H1 (cell line): ENCODE measurements at regions not wholly inside any gene's neighbourhood (a gene's known extent, or its start where the extent isn't known, plus 50 kb on each side); places are given as distances from the start of the nearest gene placed in this dataset.

Experiments
- CTCF ChIA-PET: fragments of 300-600 bp; sonication (Branson Sonifier 250); formaldehyde crosslinking; loops from one replicate; lab custom pipeline; 2021; ENCODE audit not compliant: partially characterized antibody; lab: Charles Lee
- POLR2A ChIA-PET: fragments of 300-600 bp; sonication (Branson Sonifier 250); formaldehyde crosslinking; loops from one replicate; lab custom pipeline; 2021; ENCODE audit warnings: inconsistent platforms; ENCODE audit not compliant: partially characterized antibody; lab: Charles Lee
- DNase-seq, 2 experiments: peaks; one replicate each; pipeline versions ENCODE4 v3.0.0 to v3.0.0-alpha.2; 2010 to 2022; ENCODE audit warnings: low spot score in 2 of 2, low read depth in 1 of 2, mixed read lengths in 1 of 2
- FAIRE-seq: peaks from 2 replicates; lab custom pipeline; 2011; peaks lifted over from hg19 to GRCh38; lab: Jason Lieb, UNC
- H2AFZ ChIP-seq: 2 replicates; pipeline ENCODE4 v1.8.1; 2012; ENCODE audit warnings: low read length, inconsistent platforms
- H2AK5ac ChIP-seq: 2 replicates; pipeline ENCODE4 v1.6.1; 2013; ENCODE audit warnings: low read depth, low read length
- H2BK120ac ChIP-seq: replicated peaks from 2 replicates; pipeline ENCODE3; 2013; ENCODE audit warnings: low read depth, low read length, inconsistent platforms
- H2BK12ac ChIP-seq: 2 replicates; pipeline ENCODE4 v1.6.1; 2013; ENCODE audit warnings: low read depth, low read length
- H2BK15ac ChIP-seq: 2 replicates; pipeline ENCODE4 v1.6.1; 2013; ENCODE audit warnings: low read length
- H2BK20ac ChIP-seq: 2 replicates; pipeline ENCODE4 v1.6.1; 2013; ENCODE audit warnings: low read length
- H2BK5ac ChIP-seq: 2 replicates; pipeline ENCODE4 v1.6.1; 2013; ENCODE audit warnings: low read depth, low read length
- H3K14ac ChIP-seq: 2 replicates; pipeline ENCODE4 v1.6.1; 2013; ENCODE audit warnings: inconsistent platforms; ENCODE audit not compliant: insufficient read length
- H3K18ac ChIP-seq: 2 replicates; pipeline ENCODE4 v1.6.1; 2013; ENCODE audit warnings: low read length; ENCODE audit errors: extremely low read depth
- H3K23ac ChIP-seq: 2 replicates; pipeline ENCODE4 v1.6.1; 2013; ENCODE audit warnings: inconsistent platforms; ENCODE audit not compliant: insufficient read length
- H3K23me2 ChIP-seq: 2 replicates; pipeline ENCODE4 v1.6.1; 2013; ENCODE audit warnings: low read depth, low read length
- H3K27ac ChIP-seq: 2 replicates; pipeline ENCODE4 v1.6.1; 2011; ENCODE audit warnings: low read depth, low read length, inconsistent platforms
- H3K27me3 ChIP-seq, 4 experiments: replicated peaks in 1 of 4; 1 replicate in 1 of 4; 2 replicates in 3 of 4; pipeline versions ENCODE4 v1.6.1 to v1.8.1; 2011 to 2013; ENCODE audit warnings: low read length in 3 of 4, mild to moderate bottlenecking in 3 of 4, inconsistent platforms in 2 of 4, mixed read lengths in 2 of 4, moderate library complexity in 1 of 4; ENCODE audit not compliant: control insufficient read depth in 3 of 4, insufficient read depth in 3 of 4; ENCODE audit errors: extremely low read depth in 1 of 4
- H3K36me3 ChIP-seq, 4 experiments: 2 replicates each; pipeline versions ENCODE4 v1.6.1 to v1.8.1; 2011 to 2013; ENCODE audit warnings: mild to moderate bottlenecking in 4 of 4, low read length in 3 of 4, moderate library complexity in 2 of 4, control low read depth in 1 of 4, inconsistent platforms in 1 of 4; ENCODE audit not compliant: insufficient read depth in 4 of 4, control insufficient read depth in 2 of 4
- H3K4ac ChIP-seq: replicated peaks from 2 replicates; pipeline ENCODE3; 2013; ENCODE audit warnings: low read length, low read depth, mixed read lengths, inconsistent platforms; ENCODE audit not compliant: insufficient read length
- H3K4me1 ChIP-seq, 4 experiments: replicated peaks in 1 of 4; 1 replicate in 1 of 4; 2 replicates in 3 of 4; pipeline versions ENCODE4 v1.6.1 to v1.8.1; 2011 to 2013; ENCODE audit warnings: low read length in 3 of 4, inconsistent platforms in 2 of 4, mixed read lengths in 1 of 4; ENCODE audit not compliant: insufficient read depth in 4 of 4, control insufficient read depth in 3 of 4
- H3K4me2 ChIP-seq, 2 experiments: 2 replicates each; pipeline versions ENCODE4 v1.6.1 to v1.8.1; 2011 to 2013; ENCODE audit warnings: low read depth in 2 of 2, low read length in 2 of 2, control low read depth in 1 of 2, inconsistent platforms in 1 of 2, mild to moderate bottlenecking in 1 of 2; ENCODE audit not compliant: insufficient read depth in 1 of 2
- H3K4me3 ChIP-seq, 4 experiments: fragments of 200-600, 300-600 bp in 1 of 4; sonication (generic), shearing (Covaris generic), sonication (Bioruptor Twin) in 1 of 4; 2 replicates each; pipeline versions ENCODE4 v1.5.1 to v1.8.1; 2011 to 2016; ENCODE audit warnings: low read length in 4 of 4, low read depth in 3 of 4, control low read depth in 2 of 4, inconsistent platforms in 2 of 4, mild to moderate bottlenecking in 2 of 4, mixed read lengths in 1 of 4, moderate library complexity in 1 of 4; ENCODE audit not compliant: insufficient read depth in 2 of 4; ENCODE audit errors: extremely low read depth in 1 of 4
- H3K56ac ChIP-seq: replicated peaks from 2 replicates; pipeline ENCODE3; 2013; ENCODE audit warnings: low read depth, mild to moderate bottlenecking, mixed read lengths, low read length, inconsistent platforms; ENCODE audit not compliant: insufficient read length
- H3K79me1 ChIP-seq: 2 replicates; pipeline ENCODE4 v1.6.1; 2013; ENCODE audit warnings: low read depth, low read length, control low read depth
- H3K79me2 ChIP-seq, 2 experiments: 2 replicates each; pipeline versions ENCODE4 v1.6.1 to v1.8.1; 2012 to 2013; ENCODE audit warnings: low read length in 2 of 2, mild to moderate bottlenecking in 2 of 2, inconsistent platforms in 1 of 2; ENCODE audit not compliant: insufficient read depth in 2 of 2, control insufficient read depth in 1 of 2
- H3K9ac ChIP-seq, 4 experiments: replicated peaks in 1 of 4; 1 replicate in 1 of 4; 2 replicates in 3 of 4; pipeline versions ENCODE4 v1.6.1 to v1.8.1; 2011 to 2013; ENCODE audit warnings: low read depth in 3 of 4, low read length in 3 of 4, control low read depth in 2 of 4, mild to moderate bottlenecking in 2 of 4, moderate library complexity in 2 of 4, inconsistent platforms in 1 of 4; ENCODE audit errors: extremely low read depth in 1 of 4
- H3K9me3 ChIP-seq, 2 experiments: 2 replicates each; pipeline versions ENCODE4 v1.6.1 to v1.8.1; 2012 to 2013; ENCODE audit warnings: mild to moderate bottlenecking in 2 of 2, moderate library complexity in 2 of 2, control low read depth in 1 of 2, inconsistent platforms in 1 of 2, low read depth in 1 of 2, low read length in 1 of 2, mixed read lengths in 1 of 2; ENCODE audit not compliant: insufficient read depth in 2 of 2
- H4K20me1 ChIP-seq, 2 experiments: replicated peaks in 1 of 2; 2 replicates each; pipeline versions ENCODE3 to v1.8.1; 2011 to 2013; ENCODE audit warnings: inconsistent platforms in 2 of 2, low read length in 2 of 2, mild to moderate bottlenecking in 1 of 2; ENCODE audit not compliant: insufficient read depth in 2 of 2, control insufficient read depth in 1 of 2
- H4K5ac ChIP-seq: 2 replicates; pipeline ENCODE4 v1.6.1; 2013; ENCODE audit warnings: low read length, low read depth, mixed read lengths, inconsistent platforms; ENCODE audit not compliant: insufficient read length
- H4K8ac ChIP-seq: 2 replicates; pipeline ENCODE4 v1.8.0; 2013; ENCODE audit warnings: mild to moderate bottlenecking, moderate library complexity, low read length, inconsistent platforms; ENCODE audit not compliant: insufficient read depth; ENCODE audit errors: extremely low read depth
- H4K91ac ChIP-seq: replicated peaks from 2 replicates; pipeline ENCODE3; 2013; ENCODE audit warnings: low read length, mixed read lengths, inconsistent platforms; ENCODE audit not compliant: insufficient read length
- BCL11A ChIP-seq, 2 experiments: IDR thresholded peaks; one replicate each; pipeline ENCODE4 v1.6.1; 2011; ENCODE audit warnings: low read depth in 2 of 2, low read length in 2 of 2, mild to moderate bottlenecking in 2 of 2
- CREB1 ChIP-seq: IDR thresholded peaks from 2 replicates; pipeline ENCODE4 v1.6.1; 2012; ENCODE audit warnings: inconsistent platforms
- EP300 ChIP-seq, 2 experiments: IDR thresholded peaks; 1 replicate in 1 of 2; 2 replicates in 1 of 2; pipeline ENCODE4 v1.6.1; 2011 to 2012; ENCODE audit warnings: low read depth in 2 of 2, low read length in 2 of 2, mild to moderate bottlenecking in 2 of 2, borderline replicate concordance in 1 of 2, inconsistent platforms in 1 of 2, moderate library complexity in 1 of 2
- GABPA ChIP-seq: IDR thresholded peaks from 2 replicates; pipeline ENCODE4 v1.6.1; 2011; ENCODE audit warnings: mild to moderate bottlenecking, low read length, moderate library complexity, borderline replicate concordance; ENCODE audit not compliant: insufficient read depth
- HDAC2 ChIP-seq, 2 experiments: fragments of 300-600 bp in 1 of 2; sonication (generic) in 1 of 2; IDR thresholded peaks; 2 replicates each; pipeline ENCODE4 v1.6.1; 2011 to 2012; ENCODE audit warnings: low read depth in 2 of 2, low read length in 2 of 2, mild to moderate bottlenecking in 2 of 2, moderate library complexity in 2 of 2, borderline replicate concordance in 1 of 2, inconsistent platforms in 1 of 2
- MAFK ChIP-seq: IDR thresholded peaks from 2 replicates; pipeline ENCODE4 v1.6.1; 2012; ENCODE audit warnings: low read depth, mild to moderate bottlenecking, improper control_type of control experiment, low read length
- RBBP5 ChIP-seq: IDR thresholded peaks from 2 replicates; pipeline ENCODE4 v1.7.1; 2012; ENCODE audit warnings: low read depth, mild to moderate bottlenecking, inconsistent platforms, low read length, moderate library complexity, borderline replicate concordance
- SIN3A ChIP-seq, 2 experiments: IDR thresholded peaks in 1 of 2; conservative IDR thresholded peaks in 1 of 2; 2 replicates each; pipeline ENCODE4 v1.6.1; 2011 to 2012; ENCODE audit warnings: low read length in 2 of 2, improper control_type of control experiment in 1 of 2, low read depth in 1 of 2, mild to moderate bottlenecking in 1 of 2
- SP1 ChIP-seq: IDR thresholded peaks from 2 replicates; pipeline ENCODE4 v1.6.1; 2011; ENCODE audit warnings: low read depth, low read length
- TAF7 ChIP-seq: optimal IDR thresholded peaks from 2 replicates; pipeline ENCODE3; 2011; ENCODE audit warnings: low read depth, mild to moderate bottlenecking, inconsistent platforms, low read length, moderate library complexity, borderline replicate concordance
- TEAD4 ChIP-seq: IDR thresholded peaks from 2 replicates; pipeline ENCODE4 v1.6.1; 2012; ENCODE audit warnings: low read depth, low read length, inconsistent platforms, mixed read lengths
- WGBS, 2 experiments: shearing (Covaris generic) in 1 of 2; methylation state at CpG; one replicate each; pipeline versions ENCODE4 v1.1.6 to v1.1.7; 2013 to 2015; ENCODE audit warnings: low lambda C conversion rate in 2 of 2, mixed read lengths in 2 of 2, inconsistent platforms in 1 of 2, low coverage in 1 of 2, missing lambda C conversion rate in 1 of 2; ENCODE audit not compliant: insufficient replicate concordance in 2 of 2, insufficient coverage in 1 of 2, insufficient read length in 1 of 2; ENCODE audit errors: extremely low coverage in 1 of 2, missing lambda C conversion rate in 1 of 2; 5-methylcytosine and 5-hydroxymethylcytosine counted together

GRCh38 chr2:139742216-139743172, 962.3 kb upstream of the NXPH2 start:
- FAIRE-seq, result no peak
- H2BK5ac ChIP-seq, result no peak overlapping the region
- H3K14ac ChIP-seq, result no peak overlapping the region
- no peaks in the 10 kb centered on the region for H3K36me3 ChIP-seq
- H3K79me2 ChIP-seq, result no peaks in the 10 kb centered on the region
- no peak overlapping the region for H4K5ac ChIP-seq
- H2BK12ac ChIP-seq, result no peak overlapping the region
- no peak overlapping the region for H2BK120ac ChIP-seq
- no peak overlapping the region for H3K4me2 ChIP-seq
- H4K8ac ChIP-seq, result no peak overlapping the region
- H3K27me3 ChIP-seq, result no peaks in the 10 kb centered on the region
- H3K4ac ChIP-seq, result no peak overlapping the region
- H3K23ac ChIP-seq, result no peak overlapping the region
- CTCF ChIA-PET, result interaction anchor here (1.1 kb wide), 1 partner anchor 21 kb away, joined by 3 read pairs; no protein-coding TSS in a partner anchor
- no peak overlapping the region for H3K27ac ChIP-seq
- H4K91ac ChIP-seq, result no peak overlapping the region
- 0 out of 2 replicates have a peak overlapping the region, but pooled peaks have one; percentile 65 for H2AFZ ChIP-seq
- no peaks in the 10 kb centered on the region for H3K23me2 ChIP-seq
- no peak overlapping the region for H3K18ac ChIP-seq
- POLR2A ChIA-PET, result interaction anchor here (0.6 kb wide), 1 partner anchor 155 kb away, joined by 3 read pairs; no protein-coding TSS in a partner anchor
- H3K79me1 ChIP-seq, result no peaks in the 10 kb centered on the region
- no peak overlapping the region for H3K4me3 ChIP-seq
- no peak overlapping the region for H3K9ac ChIP-seq
- no peak for DNase-seq
- H3K56ac ChIP-seq, result no peak overlapping the region
- H3K9me3 ChIP-seq, result no peaks in the 10 kb centered on the region
- 91% methylated on average over 8 of the region's 8 CpGs; no CpG with 5 or more reads in 1 of the 2 experiments for WGBS, 2 experiments
- H2AK5ac ChIP-seq, result no peak overlapping the region
- H4K20me1 ChIP-seq, result no peaks in the 10 kb centered on the region
- H2BK15ac ChIP-seq, result no peak overlapping the region
- H3K4me1 ChIP-seq, result no peaks in the 10 kb centered on the region
- H2BK20ac ChIP-seq, result no peak overlapping the region
- TF ChIP-seq HDAC2 (IDR thresholded peaks at IDR 0.05; ENCODE audit: borderline replicate concordance in 1 of 2, low read depth in 2 of 2, low read length in 2 of 2), result no peak
- TF ChIP-seq CREB1, result no peak
- TF ChIP-seq EP300 (IDR thresholded peaks at IDR 0.05; ENCODE audit: borderline replicate concordance in 1 of 2, low read depth in 2 of 2, low read length in 2 of 2), result no peak
- TF ChIP-seq RBBP5, result no peak
- no peak for TF ChIP-seq MAFK
- TF ChIP-seq GABPA, result no peak
- TF ChIP-seq BCL11A (IDR thresholded peaks at IDR 0.05; ENCODE audit: low read depth in 2 of 2, low read length in 2 of 2), result no peak
- TF ChIP-seq TAF7, result no peak
- no peak for TF ChIP-seq TEAD4
- no peak for TF ChIP-seq SIN3A (conservative IDR thresholded peaks at IDR 0.05 in 1 of 2, IDR thresholded peaks at IDR 0.05 in 1 of 2; ENCODE audit: low read depth in 1 of 2, low read length in 2 of 2)
- no peak for TF ChIP-seq SP1
